ENCODE measurements at regions not wholly inside any gene's neighbourhood (a gene's known extent, or its start where the extent isn't known, plus 50 kb on each side); places are given as distances from the start of the nearest gene placed in this dataset.

DNA sequence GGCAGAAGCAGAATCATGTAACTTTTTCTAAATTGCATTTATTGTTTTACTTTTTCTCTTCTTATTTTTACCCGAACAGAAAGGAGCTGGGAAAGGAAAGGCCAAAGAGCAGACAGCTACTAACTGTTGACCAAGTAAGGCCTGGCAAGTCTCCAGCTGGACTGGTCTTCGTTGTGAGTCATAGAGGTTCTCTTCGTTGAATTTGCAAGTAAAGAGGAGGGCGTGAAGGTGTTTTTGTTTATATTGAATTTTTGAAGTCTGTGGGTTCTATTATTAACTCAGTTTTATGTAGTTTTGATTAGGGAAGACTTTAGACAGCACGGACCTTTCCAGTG, 416.5 kb upstream of the CCNH start:
- TF ChIP-seq POLR2A (IDR thresholded peaks at IDR 0.05; ENCODE audit: extremely low read depth, insufficient read length), result no peak
- TF ChIP-seq, protein P1, sequence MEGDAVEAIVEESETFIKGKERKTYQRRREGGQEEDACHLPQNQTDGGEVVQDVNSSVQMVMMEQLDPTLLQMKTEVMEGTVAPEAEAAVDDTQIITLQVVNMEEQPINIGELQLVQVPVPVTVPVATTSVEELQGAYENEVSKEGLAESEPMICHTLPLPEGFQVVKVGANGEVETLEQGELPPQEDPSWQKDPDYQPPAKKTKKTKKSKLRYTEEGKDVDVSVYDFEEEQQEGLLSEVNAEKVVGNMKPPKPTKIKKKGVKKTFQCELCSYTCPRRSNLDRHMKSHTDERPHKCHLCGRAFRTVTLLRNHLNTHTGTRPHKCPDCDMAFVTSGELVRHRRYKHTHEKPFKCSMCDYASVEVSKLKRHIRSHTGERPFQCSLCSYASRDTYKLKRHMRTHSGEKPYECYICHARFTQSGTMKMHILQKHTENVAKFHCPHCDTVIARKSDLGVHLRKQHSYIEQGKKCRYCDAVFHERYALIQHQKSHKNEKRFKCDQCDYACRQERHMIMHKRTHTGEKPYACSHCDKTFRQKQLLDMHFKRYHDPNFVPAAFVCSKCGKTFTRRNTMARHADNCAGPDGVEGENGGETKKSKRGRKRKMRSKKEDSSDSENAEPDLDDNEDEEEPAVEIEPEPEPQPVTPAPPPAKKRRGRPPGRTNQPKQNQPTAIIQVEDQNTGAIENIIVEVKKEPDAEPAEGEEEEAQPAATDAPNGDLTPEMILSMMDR (IDR thresholded peaks at IDR 0.05; ENCODE audit: low read depth, low read length), result no peak
